GOT3 (cell line): ENCODE measurements at regions not wholly inside any gene's neighbourhood (a gene's known extent, or its start where the extent isn't known, plus 50 kb on each side); places are given as distances from the start of the nearest gene placed in this dataset.

Source experiments
- DNase-seq: peaks from one replicate; lab custom pipeline; 2025; ENCODE audit warnings: mixed read lengths; lab: John Stamatoyannopoulos, UW

GRCh38 chr7:81648716-81649115, 121.1 kb downstream of the HGF start:
- no peak for DNase-seq

- no peak for DNase-seq
These were observed 124.4 kb downstream of the HGF start for GRCh38 chr7:81645435-81645834.

- DNase-seq, result no peak
These were observed 128.0 kb downstream of the HGF start for GRCh38 chr7:81641873-81642272.

GRCh38 chr7:81638198-81638597, 131.6 kb downstream of the HGF start:
- no peak for DNase-seq

- DNase-seq, result no peak
These were observed 132.3 kb downstream of the HGF start for GRCh38 chr7:81637534-81637933.

- DNase-seq, result no peak
These were observed 137.4 kb downstream of the HGF start for GRCh38 chr7:81632418-81632817.

- no peak for DNase-seq
These were observed 139.2 kb downstream of the HGF start for GRCh38 chr7:81630600-81630999.

- no peak for DNase-seq
These were observed 140.1 kb downstream of the HGF start for GRCh38 chr7:81629702-81630101.

GRCh38 chr7:81628951-81629350, 140.9 kb downstream of the HGF start:
- DNase-seq, result no peak

GRCh38 chr7:81627536-81628287, 142.1 kb downstream of the HGF start:
- DNase-seq, result no peak

GRCh38 chr7:81626008-81626407, 143.8 kb downstream of the HGF start:
- DNase-seq, result no peak

GRCh38 chr7:81624650-81625631, 144.9 kb downstream of the HGF start:
- DNase-seq, result no peak

- DNase-seq, result no peak
These were observed 145.7 kb downstream of the HGF start for GRCh38 chr7:81624021-81624592.

GRCh38 chr7:81623251-81623855, 146.5 kb downstream of the HGF start:
- no peak for DNase-seq

GRCh38 chr7:81621893-81622292, 148.0 kb downstream of the HGF start:
- no peak for DNase-seq

GRCh38 chr7:81618396-81619014, 151.3 kb downstream of the HGF start:
- DNase-seq, result no peak

- DNase-seq, result no peak
These were observed 152.9 kb downstream of the HGF start for GRCh38 chr7:81616951-81617350.

- no peak for DNase-seq
These were observed 158.0 kb downstream of the HGF start for GRCh38 chr7:81611805-81612204.

GRCh38 chr7:81611040-81611439, 158.8 kb downstream of the HGF start:
- DNase-seq, result no peak

GRCh38 chr7:81608748-81609382, 161.0 kb downstream of the HGF start:
- no peak for DNase-seq

GRCh38 chr7:81607987-81608386, 161.9 kb downstream of the HGF start:
- DNase-seq, result no peak
